ENCODE measurements at regions not wholly inside any gene's neighbourhood (a gene's known extent, or its start where the extent isn't known, plus 50 kb on each side); places are given as distances from the start of the nearest gene placed in this dataset.
A peak's percentile ranks its signal among the peaks of the same experiment; 100 is the strongest.
"Not testable (repeated sequence)": the region's sequence is repeated elsewhere in the genome, so short reads cannot be mapped to it uniquely, and the experiment has no call there.

- H3K27ac Mint-ChIP-seq, result peak overlapping the region; percentile 37
- DNase-seq, result peak; percentile 90
- peaks cover 2% of the 10 kb centered on the region for H3K9me3 Mint-ChIP-seq
- peak overlapping the region; percentile 73 for H3K4me3 Mint-ChIP-seq
- H3K4me1 Mint-ChIP-seq (ENCODE audit: low read depth), result peaks cover 23% of the 10 kb centered on the region
- peaks cover 5% of the 10 kb centered on the region for H3K36me3 Mint-ChIP-seq (ENCODE audit: low read depth)
- no peaks in the 10 kb centered on the region for H3K27me3 Mint-ChIP-seq
These were observed 208.4 kb downstream of the TPST1 start for GRCh38 chr7:66413379-66414114.

GRCh38 chr7:66415659-66416265 is 210.6 kb downstream of the TPST1 start:
- Mint-ChIP-seq H3K4me1 (ENCODE audit: low read depth) (peaks cover 23% of the 10 kb centered on the region), H3K27ac (no peak overlapping the region), H3K36me3 (ENCODE audit: low read depth) (no peaks in the 10 kb centered on the region), H3K4me3 (no peak overlapping the region), H3K27me3 (no peaks in the 10 kb centered on the region), H3K9me3 (peaks cover 2% of the 10 kb centered on the region)
- DNase-seq, result no peak

GRCh38 chr7:66418537-66418936 is 210.1 kb upstream of the KCTD7 start:
- Mint-ChIP-seq H3K4me3 (no peak overlapping the region), H3K36me3 (ENCODE audit: low read depth) (peaks cover 3% of the 10 kb centered on the region), H3K27me3 (no peaks in the 10 kb centered on the region), H3K9me3 (no peaks in the 10 kb centered on the region), H3K4me1 (ENCODE audit: low read depth) (peaks cover 18% of the 10 kb centered on the region), H3K27ac (no peak overlapping the region)
- no peak for DNase-seq

- no peaks in the 10 kb centered on the region for H3K9me3 Mint-ChIP-seq
- H3K4me3 Mint-ChIP-seq, result no peak overlapping the region
- H3K4me1 Mint-ChIP-seq (ENCODE audit: low read depth), result peaks cover 12% of the 10 kb centered on the region
- H3K27ac Mint-ChIP-seq, result no peak overlapping the region
- peaks cover 5% of the 10 kb centered on the region for H3K36me3 Mint-ChIP-seq (ENCODE audit: low read depth)
- DNase-seq, result no peak
- H3K27me3 Mint-ChIP-seq, result no peaks in the 10 kb centered on the region
These were observed 209.5 kb upstream of the KCTD7 start for GRCh38 chr7:66419210-66419609.

GRCh38 chr7:66421830-66422475 is 206.7 kb upstream of the KCTD7 start:
- Mint-ChIP-seq H3K9me3 (no peaks in the 10 kb centered on the region), H3K27me3 (no peaks in the 10 kb centered on the region), H3K4me3 (no peak overlapping the region), H3K36me3 (ENCODE audit: low read depth) (peaks cover 7% of the 10 kb centered on the region), H3K27ac (no peak overlapping the region), H3K4me1 (ENCODE audit: low read depth) (no peaks in the 10 kb centered on the region)
- no peak for DNase-seq

GRCh38 chr7:66423729-66424128 is 205.0 kb upstream of the KCTD7 start:
- Mint-ChIP-seq H3K36me3 (ENCODE audit: low read depth) (peaks cover 7% of the 10 kb centered on the region), H3K27me3 (no peaks in the 10 kb centered on the region), H3K9me3 (no peaks in the 10 kb centered on the region), H3K27ac (no peak overlapping the region), H3K4me1 (ENCODE audit: low read depth) (no peaks in the 10 kb centered on the region), H3K4me3 (no peak overlapping the region)
- DNase-seq, result no peak

- no peak for DNase-seq
- peaks cover 7% of the 10 kb centered on the region for H3K36me3 Mint-ChIP-seq (ENCODE audit: low read depth)
- H3K9me3 Mint-ChIP-seq, result no peaks in the 10 kb centered on the region
- H3K4me3 Mint-ChIP-seq, result no peak overlapping the region
- H3K27me3 Mint-ChIP-seq, result no peaks in the 10 kb centered on the region
- H3K27ac Mint-ChIP-seq, result no peak overlapping the region
- H3K4me1 Mint-ChIP-seq (ENCODE audit: low read depth), result no peaks in the 10 kb centered on the region
These were observed 202.3 kb upstream of the KCTD7 start for GRCh38 chr7:66426332-66426731.

- no peaks in the 10 kb centered on the region for H3K4me1 Mint-ChIP-seq (ENCODE audit: low read depth)
These were observed 201.7 kb upstream of the KCTD7 start for GRCh38 chr7:66426996-66427395.

GRCh38 chr7:66427956-66428355 is 200.7 kb upstream of the KCTD7 start:
- no peak overlapping the region for H3K27ac Mint-ChIP-seq
- no peaks in the 10 kb centered on the region for H3K9me3 Mint-ChIP-seq
- H3K27me3 Mint-ChIP-seq, result no peaks in the 10 kb centered on the region
- H3K4me1 Mint-ChIP-seq (ENCODE audit: low read depth), result no peaks in the 10 kb centered on the region
- DNase-seq, result no peak
- H3K4me3 Mint-ChIP-seq, result no peak overlapping the region
- peaks cover 7% of the 10 kb centered on the region for H3K36me3 Mint-ChIP-seq (ENCODE audit: low read depth)

More at GRCh38 chr7:66426996-66427395, 201.7 kb upstream of the KCTD7 start:
- Mint-ChIP-seq H3K9me3 (no peaks in the 10 kb centered on the region), H3K27me3 (no peaks in the 10 kb centered on the region), H3K27ac (no peak overlapping the region), H3K36me3 (ENCODE audit: low read depth) (peaks cover 7% of the 10 kb centered on the region), H3K4me3 (no peak overlapping the region)
- DNase-seq, result no peak

GRCh38 chr7:66429498-66430163 is 199.1 kb upstream of the KCTD7 start:
- DNase-seq, result no peak
- no peaks in the 10 kb centered on the region for H3K4me1 Mint-ChIP-seq (ENCODE audit: low read depth)
- no peak overlapping the region for H3K4me3 Mint-ChIP-seq
- no peak overlapping the region for H3K27ac Mint-ChIP-seq
- H3K9me3 Mint-ChIP-seq, result no peaks in the 10 kb centered on the region
- peaks cover 3% of the 10 kb centered on the region for H3K36me3 Mint-ChIP-seq (ENCODE audit: low read depth)
- H3K27me3 Mint-ChIP-seq, result no peaks in the 10 kb centered on the region

GRCh38 chr7:66430164-66430545 is 198.5 kb upstream of the KCTD7 start:
- Mint-ChIP-seq H3K4me1 (ENCODE audit: low read depth) (no peaks in the 10 kb centered on the region), H3K27me3 (no peaks in the 10 kb centered on the region), H3K9me3 (no peaks in the 10 kb centered on the region), H3K27ac (no peak overlapping the region), H3K4me3 (no peak overlapping the region), H3K36me3 (ENCODE audit: low read depth) (peaks cover 8% of the 10 kb centered on the region)
- DNase-seq, result no peak

GRCh38 chr7:66438703-66439405 is 189.8 kb upstream of the KCTD7 start:
- H3K4me3 Mint-ChIP-seq; DNase-seq; H3K9me3 Mint-ChIP-seq; H3K27me3 Mint-ChIP-seq; H3K4me1 Mint-ChIP-seq (ENCODE audit: low read depth): not testable (repeated sequence)
- Mint-ChIP-seq H3K27ac (peak overlapping the region; percentile 28), H3K36me3 (ENCODE audit: low read depth) (peaks cover 11% of the 10 kb centered on the region)

- H3K4me3 Mint-ChIP-seq, result no peak overlapping the region
- no peak overlapping the region for H3K27ac Mint-ChIP-seq
- no peak for DNase-seq
- peaks cover 11% of the 10 kb centered on the region for H3K4me1 Mint-ChIP-seq (ENCODE audit: low read depth)
- H3K9me3 Mint-ChIP-seq, result no peaks in the 10 kb centered on the region
- peaks cover 9% of the 10 kb centered on the region for H3K36me3 Mint-ChIP-seq (ENCODE audit: low read depth)
- no peaks in the 10 kb centered on the region for H3K27me3 Mint-ChIP-seq
These were observed 186.3 kb upstream of the KCTD7 start for GRCh38 chr7:66442385-66442784.

- H3K27ac Mint-ChIP-seq, result no peak overlapping the region
- H3K27me3 Mint-ChIP-seq, result no peaks in the 10 kb centered on the region
- no peaks in the 10 kb centered on the region for H3K9me3 Mint-ChIP-seq
- DNase-seq, result no peak
- no peak overlapping the region for H3K4me3 Mint-ChIP-seq
- H3K36me3 Mint-ChIP-seq (ENCODE audit: low read depth), result peaks cover 12% of the 10 kb centered on the region
- peaks cover 9% of the 10 kb centered on the region for H3K4me1 Mint-ChIP-seq (ENCODE audit: low read depth)
These were observed 184.7 kb upstream of the KCTD7 start for GRCh38 chr7:66443946-66444345.

All from activated T-cell treated with anti-CD3 and anti-CD28 coated beads, Interleukin-2, amount 50 U/mL, for 24 hours (primary cell).